Transverse colon (tissue), 4 donors: ENCODE measurements at regions not wholly inside any gene's neighbourhood (a gene's known extent, or its start where the extent isn't known, plus 50 kb on each side); places are given as distances from the start of the nearest gene placed in this dataset.

ENCODE experiments used
- DNase-seq: peaks from one replicate; pipeline ENCODE4 v3.0.0-alpha.2; 2019
- H3K27ac ChIP-seq, 4 donors: fragments of 200-600 bp; sonication (generic); 2 replicates each; pipeline ENCODE4 v1.5.1; 2016 to 2018; ENCODE audit warnings: inconsistent platforms in 4 of 4
- H3K27me3 ChIP-seq: fragments of 200-600 bp; sonication (generic); 2 replicates; pipeline ENCODE4 v1.5.1; 2017; ENCODE audit warnings: inconsistent platforms
- H3K36me3 ChIP-seq, 4 donors: fragments of 200-600 bp; sonication (generic); 2 replicates each; pipeline ENCODE4 v1.5.1; 2017 to 2019; ENCODE audit warnings: inconsistent platforms in 4 of 4
- H3K4me1 ChIP-seq, 4 donors: fragments of 200-600 bp; sonication (generic); 2 replicates each; pipeline ENCODE4 v1.5.1; 2017 to 2020; ENCODE audit warnings: inconsistent platforms in 4 of 4
- H3K4me3 ChIP-seq, 4 donors: fragments of 200-600 bp; sonication (generic); 1 replicate in 1 of 4; 2 replicates in 3 of 4; pipeline versions ENCODE4 v1.5.1 to v1.6.1; 2017 to 2019; ENCODE audit warnings: inconsistent platforms in 4 of 4
- H3K9me3 ChIP-seq, 2 donors: fragments of 200-600 bp; sonication (generic); 2 replicates each; pipeline ENCODE4 v1.5.1; 2017 to 2019; ENCODE audit warnings: inconsistent platforms in 2 of 2
- CTCF ChIP-seq, 5 experiments: fragments of 200-600 bp in 3 of 5; fragments of 450-650 bp in 2 of 5; sonication (generic) in 3 of 5; IDR thresholded peaks; 1 replicate in 2 of 5; 2 replicates in 3 of 5; pipeline ENCODE4 v1.5.1; 2016 to 2017; ENCODE audit warnings: antibody characterized with exemption in 5 of 5, inconsistent platforms in 3 of 5, mild to moderate bottlenecking in 2 of 5, moderate library complexity in 1 of 5
- EP300 ChIP-seq: sonication (generic); formaldehyde crosslinking; IDR thresholded peaks from one replicate; pipeline ENCODE4 v1.6.1; 2017; ENCODE audit warnings: antibody characterized with exemption, low read depth
- POLR2A ChIP-seq: fragments of 450-650 bp; IDR thresholded peaks from one replicate; pipeline ENCODE4 v1.6.1; 2016; ENCODE audit warnings: antibody characterized with exemption, mild to moderate bottlenecking, moderate library complexity
- POLR2AphosphoS5 ChIP-seq, 3 donors: sonication (generic); formaldehyde crosslinking; IDR thresholded peaks; one replicate each; pipeline ENCODE4 v1.6.1; 2016; ENCODE audit warnings: antibody characterized with exemption in 3 of 3
- WGBS, 2 donors: methylation state at CpG; one replicate each; pipeline ENCODE4 v1.1.5; 2018; ENCODE audit warnings: low coverage in 1 of 2; 5-methylcytosine and 5-hydroxymethylcytosine counted together
- in situ Hi-C, 4 donors: fragments of 200-750 bp; cut with MboI; loops; one replicate each; pipeline versions ENCODE4 v1.15.0 to v1.15.1; 2017; ENCODE audit warnings: low sequenced_read_pairs in 3 of 4, low pct_ligation_motif_present in 1 of 4, low pct_unique_long_range_greater_than_20kb in 1 of 4
- intact Hi-C: fragments of 100-400 bp; cut with DNase I; formaldehyde crosslinking; loops from one replicate; pipeline ENCODE4 v1.15.1; 2023; ENCODE audit warnings: low total_unique reads

DNA sequence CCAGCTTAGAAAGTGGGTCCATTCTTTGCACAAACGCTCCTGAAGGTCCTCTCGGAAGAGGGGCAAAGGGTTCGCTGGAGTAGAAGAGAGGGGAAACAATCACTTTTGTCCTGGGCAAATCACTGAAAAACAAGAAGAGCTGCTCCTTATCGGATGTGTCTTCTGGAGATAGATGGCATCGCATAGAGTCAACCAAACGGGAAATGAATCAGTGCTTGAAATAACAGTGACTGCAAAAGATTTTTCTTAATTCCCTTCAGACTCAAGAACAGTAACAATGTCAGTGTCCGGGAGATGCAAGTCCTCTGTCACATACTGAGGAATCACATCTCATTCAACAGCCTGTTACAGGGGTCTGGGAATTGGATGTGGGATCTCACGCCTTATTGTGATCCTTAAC, 78.8 kb upstream of the PCSK6 start:
- no peaks in the 10 kb centered on the region for H3K4me1 ChIP-seq
- in situ Hi-C loops (no loop called here), intact Hi-C loops (no loop called here)
- H3K27me3 ChIP-seq, result peaks cover 3% of the 10 kb centered on the region
- 79 to 90% methylated on average over 8 of the region's 8 CpGs for WGBS, 2 donors
- DNase-seq, result no peak
- H3K36me3 ChIP-seq, result no peaks in the 10 kb centered on the region
- H3K27ac ChIP-seq, result no peak overlapping the region
- no peaks in the 10 kb centered on the region for H3K9me3 ChIP-seq
- TF ChIP-seq POLR2A (no peak), POLR2AphosphoS5 (IDR thresholded peaks at IDR 0.05) (no peak), CTCF (IDR thresholded peaks at IDR 0.05) (no peak), EP300 (no peak)
- H3K4me3 ChIP-seq, result no peak overlapping the region

DNA sequence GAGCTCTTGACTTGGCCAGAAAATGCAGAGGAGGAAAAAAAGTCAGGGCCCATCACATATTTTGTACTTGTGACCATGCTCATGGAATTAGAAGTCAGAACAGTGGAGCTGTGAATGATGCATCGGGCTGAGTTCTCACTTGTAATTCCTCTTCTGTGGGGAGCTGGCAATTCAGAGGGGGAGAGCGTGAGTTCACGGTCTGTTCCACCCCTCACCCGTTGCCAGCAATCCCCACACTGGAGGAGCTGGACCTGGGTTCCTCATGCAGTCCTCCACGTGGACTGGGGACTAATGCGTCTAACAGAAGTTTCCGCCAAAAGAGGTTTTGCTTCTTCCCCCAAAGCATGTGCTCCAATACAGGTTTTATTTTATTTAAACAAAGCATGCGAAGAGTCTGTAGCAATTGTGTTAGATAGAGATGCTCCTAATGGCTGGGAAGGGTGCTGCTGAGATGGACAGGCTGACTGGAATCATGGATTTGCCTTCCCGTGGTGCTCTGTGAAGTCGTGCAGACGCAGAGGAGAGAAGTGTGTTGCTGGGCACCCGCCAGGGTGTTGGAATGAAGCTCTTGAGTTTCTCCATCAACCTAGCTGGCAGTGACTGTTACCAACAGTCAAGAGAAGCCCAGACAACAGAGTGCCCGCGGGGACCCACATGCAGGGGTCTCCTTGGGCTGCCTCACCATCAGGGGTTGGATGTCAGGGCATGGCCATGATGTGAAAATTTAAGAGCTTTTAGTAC, 77.4 kb upstream of the PCSK6 start:
- no peak for TF ChIP-seq EP300
- TF ChIP-seq POLR2A, result no peak
- TF ChIP-seq CTCF (IDR thresholded peaks at IDR 0.05), result no peak
- TF ChIP-seq POLR2AphosphoS5 (IDR thresholded peaks at IDR 0.05), result no peak
- no peak overlapping the region for H3K4me3 ChIP-seq
- peaks cover 3% of the 10 kb centered on the region for H3K27me3 ChIP-seq
- DNase-seq, result no peak
- no peaks in the 10 kb centered on the region for H3K36me3 ChIP-seq
- WGBS, 2 donors, result 85% methylated on average over 4 to 14 of the region's 14 CpGs
- intact Hi-C loops, result no loop called here
- H3K9me3 ChIP-seq, result no peaks in the 10 kb centered on the region
- no peak overlapping the region for H3K27ac ChIP-seq
- in situ Hi-C loops, result no loop called here
- no peaks in the 10 kb centered on the region for H3K4me1 ChIP-seq

GRCh38 chr15:101565377-101565776, 75.9 kb upstream of the PCSK6 start:
- TF ChIP-seq POLR2A (no peak), CTCF (IDR thresholded peaks at IDR 0.05) (no peak), POLR2AphosphoS5 (IDR thresholded peaks at IDR 0.05) (no peak), EP300 (no peak)
- Histone ChIP-seq H3K36me3 (no peaks in the 10 kb centered on the region), H3K4me3 (no peak overlapping the region), H3K9me3 (no peaks in the 10 kb centered on the region), H3K4me1 (no peaks in the 10 kb centered on the region), H3K27ac (no peak overlapping the region), H3K27me3 (peaks cover 3% of the 10 kb centered on the region)
- WGBS, 2 donors, result 93% methylated on average over 3 of the region's 3 CpGs; no CpG with 5 or more reads in 1 of the 2 donors
- no peak for DNase-seq
- intact Hi-C loops, result no loop called here
- in situ Hi-C loops, result no loop called here

DNA sequence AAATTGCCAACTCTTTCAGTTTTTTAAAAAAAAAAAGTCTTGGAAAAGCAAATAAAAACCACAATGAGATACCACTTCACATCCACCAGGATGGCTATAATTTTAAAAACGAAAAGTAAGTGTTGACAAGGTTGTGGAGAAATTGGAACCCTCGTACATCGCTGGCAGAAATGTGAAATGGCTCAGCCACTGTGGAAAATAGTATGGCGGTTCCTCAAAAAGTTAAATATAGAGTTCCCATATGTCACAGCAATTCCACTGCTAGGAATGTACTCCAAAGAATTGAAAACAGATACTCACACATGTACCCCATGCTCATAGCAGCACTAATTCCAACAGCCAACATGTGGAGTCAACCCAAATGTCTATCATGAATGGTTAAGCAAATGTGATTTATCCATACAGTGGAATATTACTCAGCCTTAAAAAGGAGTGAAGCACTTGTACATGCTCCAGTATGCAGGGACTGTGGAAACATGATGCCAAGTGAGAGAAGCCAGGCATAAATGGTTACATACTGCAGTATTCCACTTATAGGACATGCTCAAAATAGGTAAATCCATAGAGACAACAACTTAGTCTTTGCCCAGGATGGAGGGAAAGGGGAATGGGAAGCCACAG, 73.8 kb upstream of the PCSK6 start:
- intact Hi-C loops (no loop called here), in situ Hi-C loops (no loop called here)
- TF ChIP-seq CTCF (IDR thresholded peaks at IDR 0.05) (no peak), POLR2A (no peak), EP300 (no peak), POLR2AphosphoS5 (IDR thresholded peaks at IDR 0.05) (no peak)
- H3K27me3 ChIP-seq, result peaks cover 3% of the 10 kb centered on the region
- no peak for DNase-seq
- H3K36me3 ChIP-seq, result no peaks in the 10 kb centered on the region
- H3K4me3 ChIP-seq, result no peak overlapping the region
- no peaks in the 10 kb centered on the region for H3K9me3 ChIP-seq
- 77 to 81% methylated on average over 4 of the region's 4 CpGs for WGBS, 2 donors
- H3K27ac ChIP-seq, result no peak overlapping the region
- no peaks in the 10 kb centered on the region for H3K4me1 ChIP-seq
